HCT116 (cell line): ENCODE measurements at regions not wholly inside any gene's neighbourhood (a gene's known extent, or its start where the extent isn't known, plus 50 kb on each side); places are given as distances from the start of the nearest gene placed in this dataset.

Source experiments
- CTCF ChIP-seq, 3 experiments: fragments of 200-600 bp in 1 of 3; sonication (generic) in 1 of 3; IDR thresholded peaks in 2 of 3; conservative IDR thresholded peaks in 1 of 3; 2 replicates each; pipeline ENCODE4 v1.5.1; 2012 to 2017; ENCODE audit warnings: low read depth in 2 of 3, low read length in 2 of 3, antibody characterized with exemption in 1 of 3, borderline replicate concordance in 1 of 3, control low read depth in 1 of 3, mild to moderate bottlenecking in 1 of 3, mixed read lengths in 1 of 3, mixed run types in 1 of 3, moderate library complexity in 1 of 3; ENCODE audit not compliant: insufficient read depth in 1 of 3
- EZH2 ChIP-seq: fragments of 200-600 bp; sonication (generic); IDR thresholded peaks from 2 replicates; pipeline ENCODE4 v1.6.1; 2017; ENCODE audit warnings: antibody characterized with exemption, mixed run types
- EZH2phosphoT487 ChIP-seq: fragments of 200-600 bp; IDR thresholded peaks from 2 replicates; pipeline ENCODE4 v1.6.1; 2018; ENCODE audit warnings: antibody characterized with exemption, borderline replicate concordance
- POLR2AphosphoS5 ChIP-seq: IDR thresholded peaks from 2 replicates; pipeline ENCODE4 v1.6.1; 2011; ENCODE audit warnings: mild to moderate bottlenecking, low read depth, low read length, moderate library complexity
- REST ChIP-seq: IDR thresholded peaks from 2 replicates; pipeline ENCODE4 v1.6.1; 2012; ENCODE audit warnings: low read depth

- no peak for TF ChIP-seq REST
- no peak for TF ChIP-seq EZH2phosphoT487
- no peak for TF ChIP-seq CTCF (IDR thresholded peaks at IDR 0.05 in 2 of 3, conservative IDR thresholded peaks at IDR 0.05 in 1 of 3; ENCODE audit: borderline replicate concordance in 1 of 3, insufficient read depth in 1 of 3, low read depth in 2 of 3, low read length in 2 of 3)
- no peak for TF ChIP-seq EZH2
- no peak for TF ChIP-seq POLR2AphosphoS5
These were observed 704.6 kb upstream of the PCDH9 start for GRCh38 chr13:67934617-67935330.
